Chondrocyte (in vitro differentiated cells): ENCODE measurements at regions not wholly inside any gene's neighbourhood (a gene's known extent, or its start where the extent isn't known, plus 50 kb on each side); places are given as distances from the start of the nearest gene placed in this dataset.

Experiments
- DNase-seq: peaks from one replicate; pipeline ENCODE4 v3.0.0; 2021; ENCODE audit warnings: mixed read lengths, low spot score
- H3K27ac Mint-ChIP-seq: one replicate; pipeline ENCODE4 v1.8.0; 2021; ENCODE audit warnings: mild to moderate bottlenecking, moderate library complexity, mixed read lengths; ENCODE audit not compliant: unreplicated experiment
- H3K27me3 Mint-ChIP-seq: 2 replicates; pipeline ENCODE4 v1.8.0; 2021; ENCODE audit warnings: low read depth, mixed read lengths
- H3K36me3 Mint-ChIP-seq: 2 replicates; pipeline ENCODE4 v1.8.0; 2021; ENCODE audit warnings: low read depth, mixed read lengths
- H3K4me1 Mint-ChIP-seq: 2 replicates; pipeline ENCODE4 v1.8.0; 2021; ENCODE audit warnings: low read depth, mild to moderate bottlenecking, mixed read lengths
- H3K4me3 Mint-ChIP-seq: one replicate; pipeline ENCODE4 v1.8.0; 2021; ENCODE audit warnings: mild to moderate bottlenecking, moderate library complexity, mixed read lengths; ENCODE audit not compliant: unreplicated experiment
- H3K9me3 Mint-ChIP-seq: 2 replicates; pipeline ENCODE4 v1.8.0; 2021; ENCODE audit warnings: low read depth, mixed read lengths
- CTCF ChIP-seq: fragments of 200-600 bp; sonication (generic); IDR thresholded peaks from 2 replicates; pipeline ENCODE4 v1.5.0; 2021; ENCODE audit warnings: antibody characterized with exemption, mild to moderate bottlenecking, moderate library complexity

- Mint-ChIP-seq H3K36me3 (no peaks in the 10 kb centered on the region), H3K4me3 (no peak overlapping the region), H3K4me1 (no peaks in the 10 kb centered on the region), H3K27ac (no peak overlapping the region), H3K9me3 (no peaks in the 10 kb centered on the region), H3K27me3 (peaks cover 22% of the 10 kb centered on the region)
- DNase-seq: no peak
- TF ChIP-seq CTCF: peak; percentile 9
Measured at GRCh38 chr16:49918257-49918656, 62.3 kb upstream of the ZNF423 start.

GRCh38 chr16:49919327-49919726, 63.4 kb upstream of the ZNF423 start:
- Mint-ChIP-seq H3K9me3 (no peaks in the 10 kb centered on the region), H3K36me3 (no peaks in the 10 kb centered on the region), H3K4me1 (no peaks in the 10 kb centered on the region), H3K27ac (no peak overlapping the region), H3K4me3 (no peak overlapping the region), H3K27me3 (peaks cover 28% of the 10 kb centered on the region)
- no peak for TF ChIP-seq CTCF
- peak; percentile 18 for DNase-seq

GRCh38 chr16:49920397-49920796, 64.5 kb upstream of the ZNF423 start:
- peak; percentile 46 for DNase-seq
- no peak for TF ChIP-seq CTCF
- Mint-ChIP-seq H3K27ac (no peak overlapping the region), H3K36me3 (no peaks in the 10 kb centered on the region), H3K9me3 (no peaks in the 10 kb centered on the region), H3K27me3 (peaks cover 30% of the 10 kb centered on the region), H3K4me1 (no peaks in the 10 kb centered on the region), H3K4me3 (no peak overlapping the region)

- no peaks in the 10 kb centered on the region for H3K36me3 Mint-ChIP-seq
- H3K4me1 Mint-ChIP-seq: no peaks in the 10 kb centered on the region
- no peak overlapping the region for H3K4me3 Mint-ChIP-seq
- H3K9me3 Mint-ChIP-seq: no peaks in the 10 kb centered on the region
- H3K27me3 Mint-ChIP-seq: peaks cover 35% of the 10 kb centered on the region
- no peak for TF ChIP-seq CTCF
- no peak overlapping the region for H3K27ac Mint-ChIP-seq
- DNase-seq: peak; percentile 83
Measured at GRCh38 chr16:49921106-49921505, 65.2 kb upstream of the ZNF423 start.

- Mint-ChIP-seq H3K27ac (no peak overlapping the region), H3K27me3 (peaks cover 35% of the 10 kb centered on the region), H3K4me3 (no peak overlapping the region), H3K4me1 (no peaks in the 10 kb centered on the region), H3K9me3 (no peaks in the 10 kb centered on the region), H3K36me3 (no peaks in the 10 kb centered on the region)
- DNase-seq: peak; percentile 75
- TF ChIP-seq CTCF: peak; percentile 91
Measured at GRCh38 chr16:49921791-49922456, 66.0 kb upstream of the ZNF423 start.
